Gastroesophageal sphincter (tissue), 3 donors: ENCODE measurements at regions not wholly inside any gene's neighbourhood (a gene's known extent, or its start where the extent isn't known, plus 50 kb on each side); places are given as distances from the start of the nearest gene placed in this dataset.

Source experiments
- CTCF ChIP-seq, 4 experiments: fragments of 200-600 bp in 2 of 4; fragments of 450-650 bp in 2 of 4; sonication (generic) in 1 of 4; IDR thresholded peaks; one replicate each; pipeline ENCODE4 v1.5.1; 2017 to 2019; ENCODE audit warnings: antibody characterized with exemption in 4 of 4, mild to moderate bottlenecking in 2 of 4, moderate library complexity in 2 of 4
- EP300 ChIP-seq: sonication (generic); formaldehyde crosslinking; IDR thresholded peaks from one replicate; pipeline ENCODE4 v1.6.1; 2017; ENCODE audit warnings: antibody characterized with exemption, mild to moderate bottlenecking
- POLR2A ChIP-seq, 2 donors: fragments of 450-650 bp; IDR thresholded peaks; one replicate each; pipeline ENCODE4 v1.6.1; 2017; ENCODE audit warnings: antibody characterized with exemption in 2 of 2, mild to moderate bottlenecking in 2 of 2, moderate library complexity in 1 of 2

GRCh38 chr1:227429447-227430359 lies 111.4 kb upstream of the CDC42BPA start:
- no peak for TF ChIP-seq CTCF (IDR thresholded peaks at IDR 0.05)
- no peak for TF ChIP-seq EP300
- TF ChIP-seq POLR2A (IDR thresholded peaks at IDR 0.05), result no peak
